ENCODE measurements at regions not wholly inside any gene's neighbourhood (a gene's known extent, or its start where the extent isn't known, plus 50 kb on each side); places are given as distances from the start of the nearest gene placed in this dataset.

DNA sequence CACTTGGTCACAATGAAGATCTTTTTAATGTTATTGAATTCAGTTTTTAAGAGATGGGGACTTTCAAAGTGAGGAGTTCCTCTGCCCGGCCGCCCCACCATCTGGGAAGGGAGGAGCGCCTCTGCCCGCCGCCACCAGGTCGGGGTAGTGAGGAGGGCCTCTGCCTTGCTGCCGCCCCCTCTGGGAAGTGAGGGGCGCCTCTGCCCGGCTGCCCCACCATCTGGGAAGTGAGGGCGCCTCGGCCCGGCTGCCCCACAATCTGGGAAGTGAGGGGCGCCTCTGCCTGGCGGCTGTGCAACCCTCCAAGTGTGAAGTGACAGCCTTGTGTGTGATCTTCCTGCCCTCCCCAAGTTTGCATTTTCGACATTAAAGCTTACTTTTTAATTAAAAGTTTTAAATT, 899.3 kb downstream of the TRIB2 start:
- TF ChIP-seq, protein P1, sequence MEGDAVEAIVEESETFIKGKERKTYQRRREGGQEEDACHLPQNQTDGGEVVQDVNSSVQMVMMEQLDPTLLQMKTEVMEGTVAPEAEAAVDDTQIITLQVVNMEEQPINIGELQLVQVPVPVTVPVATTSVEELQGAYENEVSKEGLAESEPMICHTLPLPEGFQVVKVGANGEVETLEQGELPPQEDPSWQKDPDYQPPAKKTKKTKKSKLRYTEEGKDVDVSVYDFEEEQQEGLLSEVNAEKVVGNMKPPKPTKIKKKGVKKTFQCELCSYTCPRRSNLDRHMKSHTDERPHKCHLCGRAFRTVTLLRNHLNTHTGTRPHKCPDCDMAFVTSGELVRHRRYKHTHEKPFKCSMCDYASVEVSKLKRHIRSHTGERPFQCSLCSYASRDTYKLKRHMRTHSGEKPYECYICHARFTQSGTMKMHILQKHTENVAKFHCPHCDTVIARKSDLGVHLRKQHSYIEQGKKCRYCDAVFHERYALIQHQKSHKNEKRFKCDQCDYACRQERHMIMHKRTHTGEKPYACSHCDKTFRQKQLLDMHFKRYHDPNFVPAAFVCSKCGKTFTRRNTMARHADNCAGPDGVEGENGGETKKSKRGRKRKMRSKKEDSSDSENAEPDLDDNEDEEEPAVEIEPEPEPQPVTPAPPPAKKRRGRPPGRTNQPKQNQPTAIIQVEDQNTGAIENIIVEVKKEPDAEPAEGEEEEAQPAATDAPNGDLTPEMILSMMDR (conservative IDR thresholded peaks at IDR 0.05; ENCODE audit: control insufficient read depth, insufficient read depth, low read depth, low read length), result no peak
- no peak for DNase-seq (ENCODE audit: low read depth)
- H3K4me3 ChIP-seq (ENCODE audit: control insufficient read depth, low read depth, low read length), result no peak overlapping the region

DNA sequence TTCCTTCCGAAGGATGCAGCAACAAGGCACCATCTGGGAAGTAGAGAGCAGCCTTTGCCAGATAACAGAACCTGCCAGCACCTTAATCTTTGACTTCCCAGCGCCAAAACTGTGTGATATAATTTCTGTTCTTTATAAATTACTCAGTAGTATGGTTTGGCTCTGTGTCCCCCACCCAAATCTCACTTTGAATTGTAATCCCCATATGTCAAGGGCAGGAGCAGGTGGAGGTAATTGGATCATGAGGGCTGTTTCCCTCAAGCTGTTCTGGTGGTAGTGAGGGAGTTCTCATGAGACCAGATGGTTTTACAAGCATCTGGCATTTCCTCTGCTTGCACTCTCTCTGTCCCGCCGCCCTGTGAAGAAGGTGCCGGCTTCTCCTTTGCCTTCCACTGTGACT, 899.9 kb downstream of the TRIB2 start:
- TF ChIP-seq, protein P1 (conservative IDR thresholded peaks at IDR 0.05; ENCODE audit: control insufficient read depth, insufficient read depth, low read depth, low read length), result no peak
- no peak for DNase-seq (ENCODE audit: low read depth)
- no peak overlapping the region for H3K4me3 ChIP-seq (ENCODE audit: control insufficient read depth, low read depth, low read length)

DNA sequence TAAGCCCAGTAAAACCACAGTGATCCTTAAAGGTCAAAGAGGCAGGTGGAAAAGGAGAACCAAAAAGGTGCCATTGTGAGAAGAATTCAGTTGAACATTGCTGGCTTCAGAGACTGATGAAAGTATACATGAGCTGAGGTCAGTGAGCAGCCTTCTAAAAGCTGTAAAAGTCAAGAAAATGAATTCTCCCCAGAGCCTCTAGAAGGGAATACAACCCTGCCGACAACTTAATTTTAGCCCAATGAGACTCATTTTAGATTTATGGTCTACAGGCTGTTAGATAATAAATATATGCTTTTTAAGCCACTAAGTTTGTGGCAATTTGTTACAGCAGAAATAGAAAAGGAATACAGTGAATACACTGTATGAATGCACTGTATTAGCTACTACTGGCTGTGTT, 911.4 kb downstream of the TRIB2 start:
- DNase-seq (ENCODE audit: low read depth), result no peak

DNA sequence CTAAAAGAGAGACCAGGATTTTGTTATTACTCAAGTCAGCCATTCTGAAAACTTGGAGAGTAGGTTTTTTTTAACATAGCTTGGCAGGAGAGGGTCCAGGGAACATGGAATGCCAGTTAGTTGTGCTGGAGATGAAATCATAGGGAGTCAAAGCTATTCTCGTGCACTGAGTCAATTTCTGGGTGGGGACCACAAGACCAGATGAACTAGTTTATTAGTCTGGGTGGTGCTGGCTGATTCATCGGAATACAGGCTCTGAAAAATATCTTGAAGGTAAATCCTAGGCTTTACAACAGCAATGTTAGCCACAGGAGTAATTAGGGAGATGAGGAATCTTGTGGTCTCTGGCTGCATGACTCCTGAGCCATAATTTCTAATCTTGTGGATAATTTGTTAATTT, 921.4 kb downstream of the TRIB2 start:
- no peak overlapping the region for H3K4me3 ChIP-seq (ENCODE audit: control insufficient read depth, low read depth, low read length)
- DNase-seq (ENCODE audit: low read depth), result peak; percentile 81
- TF ChIP-seq, protein P1 (conservative IDR thresholded peaks at IDR 0.05; ENCODE audit: control insufficient read depth, insufficient read depth, low read depth, low read length), result no peak

More for the DNA sequence above, 911.4 kb downstream of the TRIB2 start:
- TF ChIP-seq, protein P1 (conservative IDR thresholded peaks at IDR 0.05; ENCODE audit: control insufficient read depth, insufficient read depth, low read depth, low read length), result no peak
- H3K4me3 ChIP-seq (ENCODE audit: control insufficient read depth, low read depth, low read length), result no peak overlapping the region

DNA sequence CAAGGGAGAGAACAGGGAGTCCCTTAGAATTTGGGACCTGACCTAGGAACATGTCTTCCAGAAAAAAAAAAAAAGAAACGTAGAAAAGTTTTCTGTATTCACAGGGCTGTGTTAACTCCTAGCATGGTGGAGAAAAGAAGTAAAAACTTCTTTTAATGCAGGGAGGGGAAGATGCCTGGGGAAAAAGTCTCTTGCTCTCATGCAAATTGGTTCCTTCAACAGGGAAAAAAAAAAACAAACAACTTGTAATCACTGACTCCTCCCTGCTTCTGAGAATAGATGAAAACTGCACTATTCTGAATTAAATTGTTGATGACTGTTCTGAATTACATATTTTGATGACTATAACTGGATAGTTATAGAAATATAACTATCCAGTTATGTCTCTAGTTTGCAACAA, 933.2 kb downstream of the TRIB2 start:
- no peak for DNase-seq (ENCODE audit: low read depth)
- TF ChIP-seq, protein P1 (conservative IDR thresholded peaks at IDR 0.05; ENCODE audit: control insufficient read depth, insufficient read depth, low read depth, low read length), result no peak
- H3K4me3 ChIP-seq (ENCODE audit: control insufficient read depth, low read depth, low read length), result no peak overlapping the region

DNA sequence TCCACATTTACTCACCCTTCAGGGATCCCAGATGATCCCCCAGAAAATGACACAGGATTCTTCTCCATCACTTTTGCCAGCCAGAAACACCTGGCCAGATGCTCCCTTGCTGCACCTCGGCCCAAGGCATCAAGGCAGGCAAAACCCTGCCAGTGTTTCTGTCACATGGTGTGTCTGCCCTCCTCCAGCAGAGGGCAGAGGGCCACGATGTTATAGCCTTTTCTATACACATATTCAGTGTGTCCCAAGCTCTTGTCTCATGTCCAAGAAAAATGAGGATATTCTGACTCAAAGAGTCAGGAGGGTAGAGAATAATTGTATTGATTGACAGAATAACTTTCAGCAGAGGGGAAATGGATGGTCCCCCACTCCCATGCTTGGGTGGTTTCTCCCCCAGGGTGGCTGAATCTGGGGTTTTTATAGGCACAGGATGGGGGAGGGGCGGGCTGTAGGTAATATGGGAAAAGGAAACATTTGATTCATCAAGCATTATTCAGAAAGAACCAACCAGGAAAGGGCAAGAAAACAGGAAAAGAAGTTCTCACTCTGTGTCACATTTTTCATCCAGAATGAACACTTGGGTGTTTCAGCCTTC, 933.9 kb downstream of the TRIB2 start:
- H3K4me3 ChIP-seq (ENCODE audit: control insufficient read depth, low read depth, low read length), result no peak overlapping the region
- DNase-seq (ENCODE audit: low read depth), result peak; percentile 28
- TF ChIP-seq, protein P1 (conservative IDR thresholded peaks at IDR 0.05; ENCODE audit: control insufficient read depth, insufficient read depth, low read depth, low read length), result no peak

DNA sequence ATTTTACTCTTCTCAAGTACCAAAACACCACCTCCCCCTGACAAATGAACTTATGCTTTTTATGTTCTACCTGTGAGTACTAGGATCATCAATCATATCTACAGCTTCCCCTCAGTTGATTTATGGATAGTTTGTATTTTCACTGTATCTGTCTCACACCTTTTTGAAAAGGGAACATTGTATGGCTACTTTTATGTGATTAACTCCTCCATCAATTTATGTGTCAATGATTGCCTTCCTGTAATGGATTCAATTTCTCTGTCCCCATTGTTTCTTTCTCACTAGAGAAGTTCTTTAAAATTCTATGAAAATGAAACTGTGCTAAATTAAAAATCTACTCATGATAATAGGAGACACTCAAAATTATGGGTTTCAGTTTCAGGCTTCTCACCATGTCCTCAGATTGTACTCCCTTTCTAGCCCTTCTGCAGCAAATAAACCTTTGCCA, 935.0 kb downstream of the TRIB2 start:
- no peak for DNase-seq (ENCODE audit: low read depth)
- TF ChIP-seq, protein P1 (conservative IDR thresholded peaks at IDR 0.05; ENCODE audit: control insufficient read depth, insufficient read depth, low read depth, low read length), result no peak
- H3K4me3 ChIP-seq (ENCODE audit: control insufficient read depth, low read depth, low read length), result no peak overlapping the region

All from fibroblast of mammary gland (primary cell).